IMR-90 (cell line): ENCODE measurements at regions not wholly inside any gene's neighbourhood (a gene's known extent, or its start where the extent isn't known, plus 50 kb on each side); places are given as distances from the start of the nearest gene placed in this dataset.

Experiments used
- ATAC-seq: fragments of 200-7000 bp; cut with Tn5 transposase; 2 replicates; pipeline ENCODE4 v1.9.1; 2020; ENCODE audit warnings: low read depth, mild to moderate bottlenecking, moderate library complexity
- BruUV-seq: library from RNA; stranded (reverse); fragments of 400-500 nt; replicated peaks from 2 replicates; lab custom pipeline; 2021; lab: Mats Ljungman, UMichigan
- CTCF ChIA-PET: fragments of 300-600 bp; formaldehyde crosslinking; extraction: SDS; loops from one replicate; lab custom pipeline; 2021; ENCODE audit warnings: antibody characterized with exemption; lab: Yijun Ruan, JAX
- POLR2A ChIA-PET: fragments of 300-600 bp; sonication (Branson Sonifier 250); formaldehyde crosslinking; loops from one replicate; lab custom pipeline; 2022; ENCODE audit warnings: antibody characterized with exemption; ENCODE audit not compliant: unreplicated experiment; lab: Charles Lee
- DNase-seq: peaks from one replicate; pipeline ENCODE4 v3.0.0; 2013
- H2AFZ ChIP-seq: replicated peaks from 2 replicates; pipeline ENCODE3; 2013; ENCODE audit warnings: low read length, mild to moderate bottlenecking; ENCODE audit not compliant: poor library complexity
- H2AK5ac ChIP-seq: 2 replicates; pipeline ENCODE4 v1.6.1; 2013; ENCODE audit warnings: low read depth, low read length, inconsistent platforms
- H2AK9ac ChIP-seq: replicated peaks from 2 replicates; pipeline ENCODE3; 2013; ENCODE audit warnings: mild to moderate bottlenecking, low read depth, low read length, moderate library complexity; ENCODE audit not compliant: poor library complexity
- H2BK120ac ChIP-seq: 2 replicates; pipeline ENCODE4 v1.6.1; 2013; ENCODE audit warnings: low read depth, low read length, inconsistent platforms
- H2BK15ac ChIP-seq: 3 replicates; pipeline ENCODE4 v1.6.1; 2013; ENCODE audit warnings: low read depth, low read length, inconsistent platforms
- H2BK20ac ChIP-seq: 2 replicates; pipeline ENCODE4 v1.6.1; 2013; ENCODE audit warnings: low read depth, mild to moderate bottlenecking, inconsistent platforms, low read length, moderate library complexity
- H2BK5ac ChIP-seq: 2 replicates; pipeline ENCODE4 v1.6.1; 2013; ENCODE audit warnings: mild to moderate bottlenecking, low read depth, low read length, inconsistent platforms; ENCODE audit not compliant: poor library complexity, severe bottlenecking
- H3K14ac ChIP-seq: replicated peaks from 2 replicates; pipeline ENCODE4 v1.6.1; 2013; ENCODE audit warnings: low read depth, low read length, inconsistent platforms
- H3K18ac ChIP-seq: 2 replicates; pipeline ENCODE4 v1.6.1; 2013; ENCODE audit warnings: low read depth, low read length, control low read depth
- H3K23ac ChIP-seq: 2 replicates; pipeline ENCODE4 v1.6.1; 2013; ENCODE audit warnings: low read depth, low read length, inconsistent platforms
- H3K27ac ChIP-seq: 2 replicates; pipeline ENCODE4 v1.5.1; 2013; ENCODE audit warnings: mild to moderate bottlenecking, control low read depth, low read length; ENCODE audit not compliant: insufficient read depth
- H3K27me3 ChIP-seq: 2 replicates; pipeline ENCODE4 v1.6.1; 2013; ENCODE audit warnings: low read length; ENCODE audit not compliant: control insufficient read depth, insufficient read depth
- H3K36me3 ChIP-seq: 2 replicates; pipeline ENCODE4 v1.6.1; 2013; ENCODE audit warnings: low read length, mixed read lengths; ENCODE audit not compliant: control insufficient read depth, insufficient read depth
- H3K4ac ChIP-seq: 2 replicates; pipeline ENCODE4 v1.6.1; 2013; ENCODE audit warnings: low read depth, low read length, inconsistent platforms
- H3K4me1 ChIP-seq: 2 replicates; pipeline ENCODE4 v1.6.1; 2013; ENCODE audit warnings: low read length, mixed read lengths; ENCODE audit not compliant: control insufficient read depth, insufficient read depth
- H3K4me2 ChIP-seq: 2 replicates; pipeline ENCODE4 v1.6.1; 2013; ENCODE audit warnings: low read depth, mild to moderate bottlenecking, control low read depth, low read length, moderate library complexity
- H3K4me3 ChIP-seq: 2 replicates; pipeline ENCODE4 v1.5.1; 2013; ENCODE audit warnings: low read depth, mild to moderate bottlenecking, control low read depth, low read length, moderate library complexity; ENCODE audit not compliant: insufficient read depth
- H3K56ac ChIP-seq: 2 replicates; pipeline ENCODE4 v1.6.1; 2013; ENCODE audit warnings: low read length, inconsistent platforms; ENCODE audit not compliant: insufficient read depth; ENCODE audit errors: extremely low read depth
- H3K79me1 ChIP-seq, 2 experiments: 2 replicates each; pipeline ENCODE4 v1.6.1; 2013; ENCODE audit warnings: low read length in 2 of 2, inconsistent platforms in 1 of 2, low read depth in 1 of 2
- H3K9ac ChIP-seq: 2 replicates; pipeline ENCODE4 v1.6.1; 2013; ENCODE audit warnings: low read depth, low read length, control low read depth
- H3K9me1 ChIP-seq: 2 replicates; pipeline ENCODE4 v1.6.1; 2013; ENCODE audit warnings: low read length, inconsistent platforms; ENCODE audit not compliant: insufficient read depth
- H3K9me3 ChIP-seq: 2 replicates; pipeline ENCODE4 v1.6.1; 2013; ENCODE audit warnings: low read length; ENCODE audit not compliant: control insufficient read depth, insufficient read depth
- H4K20me1 ChIP-seq: 2 replicates; pipeline ENCODE4 v1.6.1; 2013; ENCODE audit warnings: low read length, inconsistent platforms; ENCODE audit not compliant: insufficient read depth
- H4K5ac ChIP-seq: 2 replicates; pipeline ENCODE4 v1.6.1; 2013; ENCODE audit warnings: mild to moderate bottlenecking, low read depth, low read length, control low read depth
- H4K8ac ChIP-seq, 2 experiments: 2 replicates each; pipeline ENCODE4 v1.6.1; 2013; ENCODE audit warnings: low read depth in 2 of 2, low read length in 2 of 2, control low read depth in 1 of 2, inconsistent platforms in 1 of 2
- H4K91ac ChIP-seq: 2 replicates; pipeline ENCODE4 v1.6.1; 2013; ENCODE audit warnings: low read depth, low read length, inconsistent platforms; ENCODE audit not compliant: insufficient read depth
- BHLHE40 ChIP-seq: fragments of 150-350 bp; IDR thresholded peaks from 2 replicates; pipeline ENCODE4 v1.6.1; 2016; ENCODE audit warnings: mild to moderate bottlenecking, low read depth, low read length
- CEBPB ChIP-seq: IDR thresholded peaks from 2 replicates; pipeline ENCODE4 v1.6.1; 2012; ENCODE audit warnings: low read depth, low read length, improper control_type of control experiment
- CHD1 ChIP-seq: IDR thresholded peaks from 2 replicates; pipeline ENCODE4 v1.6.1; 2012; ENCODE audit warnings: low read depth, low read length, improper control_type of control experiment
- CTCF ChIP-seq: conservative IDR thresholded peaks from 2 replicates; pipeline ENCODE4 v1.5.1; 2012; ENCODE audit warnings: mild to moderate bottlenecking, low read depth, low read length, improper control_type of control experiment
- ELK1 ChIP-seq: fragments of 150-350 bp; IDR thresholded peaks from 2 replicates; pipeline ENCODE4 v1.6.1; 2016; ENCODE audit warnings: low read depth, mild to moderate bottlenecking, low read length, moderate library complexity, borderline replicate concordance
- FOS ChIP-seq: fragments of 150-350 bp; IDR thresholded peaks from 2 replicates; pipeline ENCODE4 v1.6.1; 2016; ENCODE audit warnings: low read depth, low read length
- MAFK ChIP-seq: IDR thresholded peaks from 2 replicates; pipeline ENCODE4 v1.6.1; 2012; ENCODE audit warnings: low read depth, low read length, improper control_type of control experiment
- MAZ ChIP-seq: IDR thresholded peaks from 2 replicates; pipeline ENCODE4 v1.6.1; 2012; ENCODE audit warnings: low read depth, mild to moderate bottlenecking, low read length, improper control_type of control experiment, moderate library complexity, borderline replicate concordance
- NFE2L2 ChIP-seq: fragments of 150-350 bp; IDR thresholded peaks from 2 replicates; pipeline ENCODE4 v1.6.1; 2016; ENCODE audit warnings: low read depth, mild to moderate bottlenecking, low read length
- POLR2A ChIP-seq: IDR thresholded peaks from 2 replicates; pipeline ENCODE4 v1.6.1; 2012; ENCODE audit warnings: mild to moderate bottlenecking, low read depth, low read length
- RAD21 ChIP-seq: IDR thresholded peaks from 2 replicates; pipeline ENCODE4 v1.6.1; 2012; ENCODE audit warnings: low read length, improper control_type of control experiment
- RCOR1 ChIP-seq: IDR thresholded peaks from 2 replicates; pipeline ENCODE4 v1.6.1; 2012; ENCODE audit warnings: mild to moderate bottlenecking, low read length, improper control_type of control experiment; ENCODE audit not compliant: insufficient replicate concordance
- RFX5 ChIP-seq: IDR thresholded peaks from 2 replicates; pipeline ENCODE4 v1.8.0; 2012; ENCODE audit warnings: low read depth, mild to moderate bottlenecking, low read length, moderate library complexity
- SMC3 ChIP-seq: fragments of 150-350 bp; IDR thresholded peaks from 2 replicates; pipeline ENCODE4 v1.6.1; 2016; ENCODE audit warnings: low read depth, mild to moderate bottlenecking, antibody characterized with exemption, low read length, moderate library complexity
- USF2 ChIP-seq: fragments of 150-350 bp; IDR thresholded peaks from 2 replicates; pipeline ENCODE4 v1.6.1; 2017; ENCODE audit warnings: mild to moderate bottlenecking, antibody characterized with exemption, low read length, low read depth
- WGBS, 2 experiments: methylation state at CpG; one replicate each; pipeline versions ENCODE4 v1.1.5 to v1.1.7; 2013; ENCODE audit warnings: missing lambda C conversion rate in 2 of 2; ENCODE audit not compliant: insufficient read length in 1 of 2; ENCODE audit errors: extremely low coverage in 2 of 2; 5-methylcytosine and 5-hydroxymethylcytosine counted together
- dilution Hi-C: fragments of 300-500 bp; cut with HindIII; formaldehyde crosslinking; loops from one replicate; pipeline ENCODE4 v1.14.3; 2018; ENCODE audit warnings: low sequenced_read_pairs; ENCODE audit not compliant: unreplicated experiment
- in situ Hi-C: fragments of 300-500 bp; cut with MboI; formaldehyde crosslinking; loops from 3 replicates; pipeline ENCODE4 v1.14.3; 2019; ENCODE audit warnings: low sequenced_read_pairs, inconsistent platforms, mixed read lengths
- intact Hi-C: fragments of 100-400 bp; cut with micrococcal nuclease; formaldehyde crosslinking; loops from 2 replicates; pipeline ENCODE4 v1.10.0; 2022

- Histone ChIP-seq H3K14ac (no peak overlapping the region; the same call in 1 of the 2 replicates), H3K23ac (no peak overlapping the region), H2AK9ac (no peak overlapping the region), H2AFZ (peak overlapping the region; percentile 71), H3K9me3 (no peaks in the 10 kb centered on the region), H2BK20ac (peak overlapping the region; percentile 60; the same call in 1 of the 2 replicates), H3K4ac (no peak overlapping the region; the same call in 1 of the 2 replicates), H4K91ac (no peak overlapping the region), H2AK5ac (no peak overlapping the region), H4K8ac (no peak overlapping the region; a peak in 1 of 4 replicates), H3K4me1 (no peaks in the 10 kb centered on the region), H3K27me3 (peaks cover 5% of the 10 kb centered on the region), H2BK15ac (peak overlapping the region; percentile 86; the same call in 2 of the 3 replicates), H3K9ac (no peak overlapping the region), H3K27ac (no peak overlapping the region), H4K20me1 (no peaks in the 10 kb centered on the region), H3K4me3 (no peak overlapping the region), H3K36me3 (no peaks in the 10 kb centered on the region), H4K5ac (peak overlapping the region; percentile 8; the same call in 1 of the 2 replicates), H3K56ac (no peak overlapping the region), H2BK5ac (no peak overlapping the region), H3K18ac (peak overlapping the region; percentile 42; the same call in 1 of the 2 replicates), H3K9me1 (no peaks in the 10 kb centered on the region), H2BK120ac (peak overlapping the region; percentile 48; the same call in 1 of the 2 replicates), H3K79me1 (no peaks in the 10 kb centered on the region), H3K4me2 (no peak overlapping the region)
- BruUV-seq = no TSS peak
- dilution Hi-C loops (no loop called here), in situ Hi-C loops (loop anchor here (5.0 kb wide), 3 partner anchors 314 to 539 kb away; partner anchors contain the start of gene LRIG1), intact Hi-C loops (loop anchor here (1.0 to 10.0 kb wide), 5 partner anchors 221 to 561 kb away; partner anchors contain the start of gene LRIG1)
- DNase-seq = peak; percentile 83
- no CpG with 5 or more reads among the region's 4 CpGs for WGBS, 2 experiments
- peak; percentile 91 for ATAC-seq
- ChIA-PET CTCF (interaction anchor here (0.7 to 1.9 kb wide), 9 partner anchors 9 to 545 kb away, joined by 3 to 8 read pairs (median 3); no protein-coding TSS in a partner anchor), POLR2A (no interaction called here)
- TF ChIP-seq CEBPB (no peak), POLR2A (no peak), ELK1 (no peak), RCOR1 (no peak), CTCF (peak; percentile 73), BHLHE40 (no peak), RFX5 (no peak), FOS (no peak), CHD1 (no peak), RAD21 (peak; percentile 92), MAZ (no peak), MAFK (no peak), NFE2L2 (no peak), USF2 (no peak), SMC3 (peak; percentile 93)
These were observed 181.9 kb upstream of the KBTBD8 start for GRCh38 chr3:66816090-66816761.
